AG09319 (cell line): ENCODE measurements at regions not wholly inside any gene's neighbourhood (a gene's known extent, or its start where the extent isn't known, plus 50 kb on each side); places are given as distances from the start of the nearest gene placed in this dataset.
"Not testable (repeated sequence)": the region's sequence is repeated elsewhere in the genome, so short reads cannot be mapped to it uniquely, and the experiment has no call there.

Experiments used
- DNase-seq: peaks from one replicate; pipeline ENCODE4 v3.0.0-alpha.2; 2010; ENCODE audit warnings: low read depth; ENCODE audit errors: extremely low read depth
- CTCF ChIP-seq: IDR thresholded peaks from 2 replicates; pipeline ENCODE4 v1.5.1; 2011; ENCODE audit warnings: low read depth, mild to moderate bottlenecking, inconsistent platforms, low read length, moderate library complexity

- DNase-seq = no peak
- TF ChIP-seq CTCF = no peak
Measured at GRCh38 chr2:225756198-225756597, 356.7 kb downstream of the NYAP2 start.

GRCh38 chr2:225748609-225749008 is 349.1 kb downstream of the NYAP2 start:
- TF ChIP-seq CTCF = no peak
- no peak for DNase-seq

- DNase-seq = not testable (repeated sequence)
Measured at GRCh38 chr2:225743996-225744395, 344.5 kb downstream of the NYAP2 start.

GRCh38 chr2:225742487-225742886 is 343.0 kb downstream of the NYAP2 start:
- DNase-seq = no peak
- TF ChIP-seq CTCF = no peak

GRCh38 chr2:225740086-225740485 is 340.6 kb downstream of the NYAP2 start:
- peak; percentile 86 for DNase-seq
- TF ChIP-seq CTCF = no peak

- DNase-seq = no peak
- TF ChIP-seq CTCF = no peak
Measured at GRCh38 chr2:225739328-225739727, 339.8 kb downstream of the NYAP2 start.

- no peak for TF ChIP-seq CTCF
- no peak for DNase-seq
Measured at GRCh38 chr2:225738735-225739134, 339.2 kb downstream of the NYAP2 start.

- no peak for TF ChIP-seq CTCF
- no peak for DNase-seq
Measured at GRCh38 chr2:225737556-225737955, 338.0 kb downstream of the NYAP2 start.
